ENCODE measurements at regions not wholly inside any gene's neighbourhood (a gene's known extent, or its start where the extent isn't known, plus 50 kb on each side); places are given as distances from the start of the nearest gene placed in this dataset.

- no peak overlapping the region for H3K4me2 ChIP-seq (replicated peaks; ENCODE audit: low read depth, low read length, poor library complexity, severe bottlenecking)
- no peaks in the 10 kb centered on the region for H3K4me1 ChIP-seq (ENCODE audit: control insufficient read depth in 2 of 2, insufficient read depth in 2 of 2, low read length in 2 of 2)
- CTCF ChIA-PET = no interaction called here
- H3K9me3 ChIP-seq (ENCODE audit: control extremely low read depth in 1 of 3, control insufficient read depth in 2 of 3, insufficient read depth in 1 of 3, low read length in 2 of 3) = no peaks in the 10 kb centered on the region
- H3K27me3 Mint-ChIP-seq = peaks cover 31% of the 10 kb centered on the region
- intact Hi-C loops (cut with micrococcal nuclease) = no loop called here
- H3K4me3 ChIP-seq (ENCODE audit: control extremely low read depth in 1 of 5, extremely low read depth in 1 of 5, insufficient read depth in 1 of 5, low read depth in 2 of 5, low read length in 4 of 5) = no peak overlapping the region
- no peak overlapping the region for H3K4me3 Mint-ChIP-seq
- H3K79me2 ChIP-seq (ENCODE audit: control insufficient read depth, insufficient read depth, low read length) = no peaks in the 10 kb centered on the region
- POLR2A ChIA-PET = no interaction called here
- ATAC-seq (ENCODE audit: low read depth) = no peak
- no peaks in the 10 kb centered on the region for H4K20me1 ChIP-seq (ENCODE audit: control insufficient read depth, insufficient read depth, low read length, poor library complexity, severe bottlenecking)
- no peak overlapping the region for H3K9ac ChIP-seq (ENCODE audit: low read length)
- H3K27ac Mint-ChIP-seq = no peak overlapping the region
- no peak for TF ChIP-seq CTCF (IDR thresholded peaks at IDR 0.05)
- TF ChIP-seq EZH2 (IDR thresholded peaks at IDR 0.05; ENCODE audit: borderline replicate concordance, insufficient read depth, low read depth, low read length, poor library complexity, severe bottlenecking) = no peak
- H3K4me1 Mint-ChIP-seq = no peaks in the 10 kb centered on the region
- H3K36me3 ChIP-seq (replicated peaks in 1 of 2; ENCODE audit: control extremely low read depth in 1 of 2, control insufficient read depth in 1 of 2, extremely low read depth in 1 of 2, insufficient read depth in 2 of 2, low read length in 1 of 2) = no peaks in the 10 kb centered on the region
- H3K27me3 ChIP-seq (replicated peaks in 1 of 4; ENCODE audit: control extremely low read depth in 1 of 4, control insufficient read depth in 3 of 4, insufficient read depth in 4 of 4, low read length in 3 of 4) = no peaks in the 10 kb centered on the region
- whole genome bisulfite sequencing (ENCODE audit: insufficient coverage) = 75% methylated on average over 1 of the region's 3 CpGs
- DNase-seq = no peak
- no peak overlapping the region for H2AFZ ChIP-seq (ENCODE audit: insufficient read depth, low read depth, low read length, poor library complexity, severe bottlenecking)
- no peak overlapping the region for H3K27ac ChIP-seq (ENCODE audit: low read length in 2 of 2)
- H3K9me3 Mint-ChIP-seq (ENCODE audit: insufficient read depth) = no peaks in the 10 kb centered on the region
These were observed 239.6 kb upstream of the FOXD3 start for GRCh38 chr1:63082766-63083165.

- ChIA-PET CTCF (no interaction called here), POLR2A (no interaction called here)
- no peaks in the 10 kb centered on the region for H3K4me1 ChIP-seq (ENCODE audit: control insufficient read depth in 2 of 2, insufficient read depth in 2 of 2, low read length in 2 of 2)
- no peaks in the 10 kb centered on the region for H3K9me3 ChIP-seq (ENCODE audit: control extremely low read depth in 1 of 3, control insufficient read depth in 2 of 3, insufficient read depth in 1 of 3, low read length in 2 of 3)
- no peak overlapping the region for H3K4me2 ChIP-seq (replicated peaks; ENCODE audit: low read depth, low read length, poor library complexity, severe bottlenecking)
- H3K27me3 ChIP-seq (replicated peaks in 1 of 4; ENCODE audit: control extremely low read depth in 1 of 4, control insufficient read depth in 3 of 4, insufficient read depth in 4 of 4, low read length in 3 of 4) = no peaks in the 10 kb centered on the region
- ATAC-seq (ENCODE audit: low read depth) = no peak
- no peaks in the 10 kb centered on the region for H3K79me2 ChIP-seq (ENCODE audit: control insufficient read depth, insufficient read depth, low read length)
- H2AFZ ChIP-seq (ENCODE audit: insufficient read depth, low read depth, low read length, poor library complexity, severe bottlenecking) = no peak overlapping the region
- DNase-seq = no peak
- TF ChIP-seq EZH2 (IDR thresholded peaks at IDR 0.05; ENCODE audit: borderline replicate concordance, insufficient read depth, low read depth, low read length, poor library complexity, severe bottlenecking) = no peak
- no peak for TF ChIP-seq CTCF (IDR thresholded peaks at IDR 0.05)
- H3K4me1 Mint-ChIP-seq = no peaks in the 10 kb centered on the region
- H3K4me3 ChIP-seq (ENCODE audit: control extremely low read depth in 1 of 5, extremely low read depth in 1 of 5, insufficient read depth in 1 of 5, low read depth in 2 of 5, low read length in 4 of 5) = no peak overlapping the region
- no peak overlapping the region for H3K9ac ChIP-seq (ENCODE audit: low read length)
- peaks cover 25% of the 10 kb centered on the region for H3K27me3 Mint-ChIP-seq
- intact Hi-C loops (cut with micrococcal nuclease) = no loop called here
- H3K36me3 ChIP-seq (replicated peaks in 1 of 2; ENCODE audit: control extremely low read depth in 1 of 2, control insufficient read depth in 1 of 2, extremely low read depth in 1 of 2, insufficient read depth in 2 of 2, low read length in 1 of 2) = no peaks in the 10 kb centered on the region
- H3K27ac Mint-ChIP-seq = no peak overlapping the region
- no peak overlapping the region for H3K27ac ChIP-seq (ENCODE audit: low read length in 2 of 2)
- no peak overlapping the region for H3K4me3 Mint-ChIP-seq
- 85% methylated on average over 8 of the region's 10 CpGs for WGBS (ENCODE audit: insufficient coverage)
- no peaks in the 10 kb centered on the region for H4K20me1 ChIP-seq (ENCODE audit: control insufficient read depth, insufficient read depth, low read length, poor library complexity, severe bottlenecking)
- H3K9me3 Mint-ChIP-seq (ENCODE audit: insufficient read depth) = no peaks in the 10 kb centered on the region
These were observed 234.4 kb upstream of the FOXD3 start for GRCh38 chr1:63087966-63088365.

Data from B cell (primary cell).